GM18505 (cell line): ENCODE measurements at regions not wholly inside any gene's neighbourhood (a gene's known extent, or its start where the extent isn't known, plus 50 kb on each side); places are given as distances from the start of the nearest gene placed in this dataset.
"Not testable (repeated sequence)": the region's sequence is repeated elsewhere in the genome, so short reads cannot be mapped to it uniquely, and the experiment has no call there.

Experiments used
- ATAC-seq: cut with Tn5 transposase; IDR thresholded peaks from one replicate; pipeline ENCODE4 v1.9.1; 2021; ENCODE audit not compliant: unreplicated experiment
- POLR2A ChIP-seq: IDR thresholded peaks from 4 replicates; pipeline ENCODE4 v1.6.1; 2011; ENCODE audit warnings: borderline replicate concordance; ENCODE audit not compliant: insufficient read depth, insufficient read length; ENCODE audit errors: extremely low read depth

- TF ChIP-seq POLR2A = no peak
- no peak for ATAC-seq
These were observed 107.0 kb upstream of the GPR12 start for GRCh38 chr13:26867451-26868091.

GRCh38 chr13:26864576-26864975, 104.0 kb upstream of the GPR12 start:
- no peak for ATAC-seq
- TF ChIP-seq POLR2A = no peak

- no peak for TF ChIP-seq POLR2A
- no peak for ATAC-seq
These were observed 101.4 kb upstream of the GPR12 start for GRCh38 chr13:26861941-26862340.

DNA sequence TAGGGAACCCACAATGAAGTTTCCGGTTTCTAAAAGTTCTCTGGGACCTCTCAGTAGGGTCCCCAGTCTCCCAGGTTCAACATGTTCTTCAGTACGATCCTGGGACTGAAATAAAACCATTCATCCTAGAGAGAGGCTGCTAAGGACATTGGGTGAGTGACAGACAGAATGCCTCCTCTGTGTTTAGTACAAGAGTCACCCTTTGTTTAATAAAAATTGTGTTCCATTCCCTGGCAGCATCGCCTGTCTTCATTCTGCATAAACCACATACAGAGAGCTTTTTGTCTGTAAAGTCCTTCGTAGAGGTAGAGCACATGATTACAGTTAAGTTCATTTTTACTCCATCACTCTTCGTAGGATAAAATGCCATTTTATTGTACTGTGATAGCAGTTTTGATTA, 95.3 kb upstream of the GPR12 start:
- no peak for TF ChIP-seq POLR2A
- no peak for ATAC-seq

DNA sequence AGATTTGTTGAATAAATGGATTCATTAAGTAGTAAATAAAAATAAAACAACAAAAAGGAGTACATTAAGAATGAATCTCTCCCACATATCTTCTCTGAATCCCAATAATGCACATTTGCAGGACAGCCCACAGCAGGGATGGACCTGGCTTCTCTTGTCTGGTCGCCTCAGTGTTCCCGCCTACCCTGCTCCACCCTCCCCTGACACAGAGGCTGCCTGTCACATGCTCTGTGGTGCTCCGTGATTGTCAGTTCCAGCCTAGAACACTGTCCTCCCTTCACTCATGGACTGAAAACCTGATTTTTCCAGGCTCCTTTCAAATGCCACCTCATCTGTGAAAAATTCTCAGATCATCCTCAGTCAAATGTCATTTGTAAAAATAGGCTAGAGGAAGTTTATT, 94.5 kb upstream of the GPR12 start:
- TF ChIP-seq POLR2A = no peak
- no peak for ATAC-seq

DNA sequence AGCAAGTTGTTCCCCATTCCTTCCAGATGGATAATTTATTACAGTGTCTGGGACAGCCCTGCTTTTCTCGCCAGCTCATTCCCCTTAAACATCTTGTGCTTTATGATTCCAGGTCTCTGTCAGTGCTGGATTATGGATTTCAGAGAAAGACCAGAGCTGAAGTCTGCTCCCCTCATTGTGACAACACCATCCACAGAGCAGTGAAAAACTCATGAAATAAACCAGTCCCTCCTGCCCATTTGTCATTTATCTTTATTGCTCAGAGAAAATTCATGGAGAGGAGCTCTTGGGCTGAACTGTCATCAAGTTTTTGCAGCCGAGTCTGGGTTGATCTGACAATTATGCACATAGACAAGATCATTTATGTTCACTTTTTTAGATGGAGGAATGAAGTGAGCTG, 92.7 kb upstream of the GPR12 start:
- no peak for TF ChIP-seq POLR2A
- ATAC-seq = no peak

DNA sequence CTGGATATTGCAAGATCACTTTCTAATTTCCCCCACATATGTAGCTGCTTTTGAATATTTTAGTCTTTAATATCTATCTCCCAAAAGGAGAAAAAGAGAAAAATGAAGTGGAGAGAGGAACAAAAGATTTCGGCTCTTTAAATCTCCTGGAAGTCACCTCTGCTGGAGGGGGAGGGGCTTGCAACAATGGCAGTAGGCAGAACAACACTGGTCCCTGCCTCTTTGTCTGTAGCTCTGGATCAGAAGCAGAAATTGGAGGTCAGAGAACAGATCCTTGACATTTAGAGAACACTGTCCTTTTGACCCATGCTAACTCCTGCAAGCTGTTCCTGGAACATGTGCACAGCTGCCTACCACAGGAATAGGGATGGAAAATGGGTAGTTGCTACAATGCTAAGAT, 86.7 kb upstream of the GPR12 start:
- no peak for TF ChIP-seq POLR2A

DNA sequence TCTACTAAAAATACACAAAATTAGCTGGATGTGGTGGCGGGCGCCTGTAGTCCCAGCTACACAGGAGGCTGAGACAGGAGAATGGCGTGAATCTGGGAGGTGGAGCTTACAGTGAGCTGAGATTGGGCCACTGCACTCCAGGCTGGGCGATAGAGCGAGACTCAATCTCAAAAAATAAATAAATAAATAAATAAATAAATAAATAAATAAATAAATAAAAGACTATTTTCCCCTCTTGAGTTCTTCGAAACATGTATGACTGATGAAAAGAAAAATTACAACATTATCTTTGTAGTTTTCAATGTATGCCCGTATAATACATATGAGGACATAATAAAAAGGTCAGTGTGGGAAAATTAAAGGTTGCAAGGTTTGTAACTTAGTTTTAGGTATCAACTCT, 84.5 kb upstream of the GPR12 start:
- ATAC-seq = not testable (repeated sequence)

More for the DNA sequence above, 86.7 kb upstream of the GPR12 start:
- no peak for ATAC-seq

GRCh38 chr13:26839682-26840081, 79.1 kb upstream of the GPR12 start:
- ATAC-seq = no peak
- no peak for TF ChIP-seq POLR2A

- TF ChIP-seq POLR2A = no peak
- ATAC-seq = no peak
These were observed 78.2 kb upstream of the GPR12 start for GRCh38 chr13:26838821-26839220.

DNA sequence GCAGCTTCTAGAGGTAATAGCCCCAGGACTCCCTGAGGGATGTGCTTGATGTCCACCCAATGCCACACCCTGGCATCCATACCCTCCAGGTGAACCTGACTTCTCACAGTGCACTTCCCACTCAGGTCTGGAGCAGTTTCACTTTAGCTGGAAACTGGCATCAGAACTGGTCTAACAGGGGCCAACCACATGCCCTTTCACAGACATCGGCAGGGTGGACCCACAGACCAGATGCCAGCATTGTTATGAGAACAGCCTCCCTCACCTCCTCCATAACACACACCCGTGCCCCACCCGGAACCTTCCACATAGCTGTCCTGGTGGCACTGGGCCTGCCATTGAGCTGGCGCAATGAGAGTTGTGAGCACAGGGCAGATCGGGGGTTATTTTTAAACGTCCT, 77.4 kb upstream of the GPR12 start:
- TF ChIP-seq POLR2A = no peak
- ATAC-seq = no peak

DNA sequence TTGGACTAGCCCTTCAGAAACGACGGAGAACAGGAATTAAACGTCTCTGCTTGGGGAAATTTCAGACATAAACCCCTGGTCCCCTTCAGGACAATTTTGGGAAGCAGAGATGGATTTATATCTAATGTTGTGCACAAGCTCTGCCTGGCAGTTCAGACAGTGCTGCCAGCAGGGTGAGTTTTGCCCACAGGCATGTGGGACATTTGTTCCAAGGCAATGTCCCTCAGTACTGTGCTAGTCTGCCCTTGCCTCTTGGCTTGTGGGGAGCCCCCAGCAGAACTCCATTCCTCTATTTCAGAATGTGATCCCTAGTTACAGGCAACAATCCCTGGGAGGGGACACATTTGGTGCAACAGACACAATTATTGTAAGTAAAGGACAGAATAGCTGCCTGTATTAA, 76.5 kb upstream of the GPR12 start:
- ATAC-seq = no peak
- TF ChIP-seq POLR2A = no peak

GRCh38 chr13:26836626-26837025, 76.0 kb upstream of the GPR12 start:
- no peak for TF ChIP-seq POLR2A
- ATAC-seq = no peak

GRCh38 chr13:26834646-26835045, 74.1 kb upstream of the GPR12 start:
- ATAC-seq = no peak
- TF ChIP-seq POLR2A = no peak

DNA sequence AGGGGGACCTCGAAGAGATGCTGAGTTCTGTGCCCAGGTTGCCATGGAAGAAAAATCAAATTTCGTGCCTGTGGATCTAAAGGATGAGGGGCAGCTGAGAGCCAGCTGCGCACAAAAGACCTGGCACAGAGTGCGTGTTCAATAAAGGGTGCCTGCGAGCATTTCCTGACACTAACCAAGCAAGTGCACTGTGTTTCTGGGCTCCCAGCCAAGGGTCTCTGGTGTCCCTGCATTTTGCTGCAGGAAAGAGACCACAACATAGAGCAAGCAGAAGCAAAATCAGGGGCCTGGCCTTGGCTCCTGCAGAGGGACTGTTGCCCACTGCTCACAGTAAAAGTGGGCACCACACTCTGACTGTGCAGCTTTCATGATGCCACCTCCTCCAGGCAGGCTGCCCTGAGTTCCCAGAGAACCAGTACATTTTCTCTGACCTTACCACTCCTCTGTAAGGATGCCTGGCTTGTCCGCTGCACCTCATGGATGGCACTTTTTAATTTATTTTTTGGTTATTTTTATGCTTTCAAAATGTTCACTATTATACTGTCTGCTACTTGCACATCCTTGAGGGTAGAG, 70.8 kb upstream of the GPR12 start:
- no peak for ATAC-seq
- no peak for TF ChIP-seq POLR2A
